Embryonic facial prominence (tissue), 1 donor: ENCODE measurements at regions not wholly inside any gene's neighbourhood (a gene's known extent, or its start where the extent isn't known, plus 50 kb on each side); places are given as distances from the start of the nearest gene placed in this dataset.

Experiments
- DNase-seq: peaks from one replicate; pipeline ENCODE4 v3.0.0-alpha.2; 2016; ENCODE audit errors: extremely low spot score

- DNase-seq, result no peak
Measured at GRCh38 chr18:55092166-55092565, 132.9 kb upstream of the CCDC68 start.

- no peak for DNase-seq
Measured at GRCh38 chr18:55090564-55091188, 131.4 kb upstream of the CCDC68 start.

- DNase-seq, result no peak
Measured at GRCh38 chr18:55089610-55090009, 130.3 kb upstream of the CCDC68 start.

GRCh38 chr18:55088561-55088960 is 129.3 kb upstream of the CCDC68 start:
- DNase-seq, result no peak

DNA sequence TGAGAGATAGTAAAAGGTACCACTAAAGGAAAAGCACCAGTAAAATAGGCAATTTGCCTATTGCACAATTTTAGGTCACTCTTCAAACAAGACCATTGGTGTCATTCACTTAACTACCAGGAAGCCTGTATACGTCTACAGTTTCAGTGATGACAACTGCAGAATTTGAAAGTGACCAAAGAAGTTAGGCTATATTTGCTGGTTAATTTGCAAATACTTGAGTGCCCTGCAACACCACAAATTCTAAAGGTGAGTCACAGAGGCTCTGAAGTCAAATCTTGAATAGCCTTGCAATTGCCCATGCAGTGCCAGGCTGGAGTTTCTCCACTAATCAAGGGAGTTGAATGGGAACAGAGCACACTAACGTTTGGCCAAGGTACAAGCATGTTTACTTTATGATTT is 128.7 kb upstream of the CCDC68 start:
- DNase-seq, result no peak

GRCh38 chr18:55086906-55087305 is 127.6 kb upstream of the CCDC68 start:
- no peak for DNase-seq

- no peak for DNase-seq
Measured at GRCh38 chr18:55085557-55086285, 126.5 kb upstream of the CCDC68 start.

DNA sequence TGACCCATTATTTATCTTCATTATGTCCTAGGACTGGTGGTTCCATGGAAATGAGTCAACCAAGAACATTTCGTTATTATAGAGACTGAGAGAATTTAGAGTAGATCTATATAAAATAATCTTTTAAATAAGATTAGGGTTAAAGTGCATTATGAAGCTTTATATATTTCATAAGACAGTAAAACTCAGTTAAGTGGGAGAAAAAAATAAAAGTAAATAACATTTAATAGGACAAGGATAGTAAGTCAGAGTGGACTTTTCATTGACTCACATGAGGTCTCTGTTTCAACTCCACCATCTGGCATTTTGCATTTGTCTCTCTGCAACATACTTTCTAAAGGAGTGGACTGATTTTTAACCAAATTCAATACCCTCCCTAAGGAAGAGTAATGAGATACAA is 125.3 kb upstream of the CCDC68 start:
- no peak for DNase-seq

DNA sequence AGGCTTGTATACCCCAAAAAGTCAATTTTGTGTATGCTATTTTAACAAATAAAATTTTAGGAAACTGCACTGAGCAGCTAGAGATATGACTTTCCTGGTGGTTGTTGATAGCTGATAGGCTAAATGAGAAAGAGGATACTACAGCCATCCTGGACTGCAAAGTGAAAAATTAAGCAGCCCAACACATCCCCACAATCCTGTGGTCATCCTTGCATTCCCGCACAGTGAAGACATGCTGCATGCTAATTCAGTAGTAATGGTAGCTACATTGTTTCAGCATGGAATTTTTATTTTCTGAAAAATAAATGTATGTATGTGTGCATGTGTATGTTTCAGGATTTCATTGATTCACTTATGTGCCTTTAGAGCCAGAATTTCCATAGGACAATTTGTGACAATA is 124.2 kb upstream of the CCDC68 start:
- no peak for DNase-seq

DNA sequence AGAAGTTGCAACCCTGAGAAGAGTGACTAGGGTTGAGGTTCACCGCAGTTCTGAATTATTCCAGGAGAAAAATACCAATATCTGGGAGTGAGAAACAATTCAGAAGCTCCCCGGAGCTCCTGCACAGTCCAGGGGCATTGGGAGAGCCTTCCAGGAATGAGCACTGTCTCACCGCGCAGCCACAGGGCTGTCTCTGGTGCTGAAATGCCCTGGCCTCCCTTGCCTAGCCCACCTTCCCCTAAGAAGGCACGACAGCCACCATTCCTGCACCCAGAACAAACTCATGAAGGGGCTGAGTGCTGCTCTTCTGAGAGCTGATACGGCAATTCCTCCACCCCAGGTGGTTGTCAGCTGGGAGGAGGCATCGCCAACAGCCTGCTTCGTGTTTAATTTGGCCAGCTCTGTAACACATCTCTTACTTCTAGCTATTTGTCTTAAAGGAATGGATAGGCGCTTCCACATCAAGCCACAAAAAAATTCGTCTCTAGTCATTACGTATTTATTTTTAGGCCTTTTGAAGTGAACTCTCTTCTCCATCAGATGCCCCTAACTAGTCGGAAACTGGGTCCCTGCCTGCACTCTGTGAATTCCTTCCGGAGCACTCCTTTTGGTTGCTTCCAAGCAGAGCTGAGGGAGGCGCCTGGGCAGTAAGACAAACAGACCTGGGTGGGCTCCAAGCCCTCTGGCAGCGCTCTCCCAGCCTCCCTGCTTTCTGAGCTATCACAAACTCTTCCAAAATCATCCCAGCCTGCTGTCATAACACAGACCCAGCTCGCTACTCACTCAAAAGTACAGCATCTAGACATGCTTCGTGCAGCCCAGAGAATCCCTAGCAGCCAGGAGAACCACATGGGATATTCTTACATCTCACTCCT is 120.5 kb upstream of the CCDC68 start:
- DNase-seq, result no peak

GRCh38 chr18:55079067-55079466 is 119.8 kb upstream of the CCDC68 start:
- DNase-seq, result no peak

- no peak for DNase-seq
Measured at GRCh38 chr18:55078303-55078932, 119.2 kb upstream of the CCDC68 start.

- no peak for DNase-seq
Measured at GRCh38 chr18:55076643-55077218, 117.5 kb upstream of the CCDC68 start.

DNA sequence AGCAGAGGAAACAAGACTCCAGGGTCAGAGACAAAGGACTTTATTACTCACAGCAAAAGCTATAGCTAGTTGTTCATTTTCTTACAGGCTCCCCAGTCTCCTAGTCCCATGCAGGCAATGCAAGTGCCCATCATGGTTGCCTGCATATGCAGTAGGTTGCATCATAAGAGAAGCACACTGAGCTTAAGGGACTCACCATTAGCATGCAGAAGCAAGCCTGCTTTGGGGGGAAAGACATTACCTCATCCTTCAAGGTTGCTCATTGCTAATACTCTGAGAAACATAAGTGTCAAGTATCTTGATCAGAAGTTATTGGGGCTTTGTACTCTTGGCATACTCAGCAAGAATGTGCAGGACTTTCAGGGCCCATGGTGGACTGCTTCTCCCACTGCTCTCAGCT is 114.6 kb upstream of the CCDC68 start:
- DNase-seq, result no peak

GRCh38 chr18:55073116-55073515 is 113.9 kb upstream of the CCDC68 start:
- DNase-seq, result no peak

GRCh38 chr18:55072698-55073097 is 113.4 kb upstream of the CCDC68 start:
- no peak for DNase-seq

DNA sequence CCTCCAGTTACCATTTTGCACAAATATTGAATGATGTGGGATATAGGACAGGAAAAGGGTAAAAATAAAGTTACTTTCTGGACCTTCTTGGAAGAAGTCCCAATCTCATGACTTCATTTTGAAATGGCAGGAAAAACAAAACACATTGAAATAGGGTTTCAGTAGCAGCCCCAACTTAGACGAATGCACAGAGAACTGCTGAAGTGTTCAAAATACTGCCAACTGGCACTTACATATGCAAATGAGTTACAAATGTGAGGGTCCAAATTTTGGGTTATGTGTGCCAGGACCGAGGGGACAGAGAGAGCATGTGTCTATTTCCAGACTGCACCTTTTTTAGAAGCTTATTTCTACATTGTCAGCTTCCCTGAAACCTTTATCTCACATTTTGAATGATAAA is 112.9 kb upstream of the CCDC68 start:
- DNase-seq, result no peak

DNA sequence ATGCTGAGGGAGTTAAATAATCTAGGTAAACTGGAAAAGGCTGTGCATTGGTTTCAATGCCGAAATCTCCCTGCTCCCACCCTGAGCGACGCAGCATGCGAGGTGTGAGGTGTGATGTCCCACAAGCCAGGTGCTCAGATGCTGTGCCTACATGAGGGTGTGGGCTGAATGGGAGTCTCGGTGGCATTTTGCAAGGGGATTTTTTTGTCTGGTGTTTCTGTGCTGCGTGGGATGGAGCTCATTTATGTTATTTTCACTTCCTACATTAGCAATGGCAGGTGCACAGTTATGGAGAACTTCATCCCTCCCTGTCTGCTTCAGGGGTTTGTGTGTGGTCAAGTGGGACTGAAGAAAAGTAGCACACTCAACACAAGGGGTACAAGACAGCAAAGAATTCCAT is 110.2 kb upstream of the CCDC68 start:
- DNase-seq, result no peak

GRCh38 chr18:55064760-55065159 is 105.5 kb upstream of the CCDC68 start:
- DNase-seq, result no peak

DNA sequence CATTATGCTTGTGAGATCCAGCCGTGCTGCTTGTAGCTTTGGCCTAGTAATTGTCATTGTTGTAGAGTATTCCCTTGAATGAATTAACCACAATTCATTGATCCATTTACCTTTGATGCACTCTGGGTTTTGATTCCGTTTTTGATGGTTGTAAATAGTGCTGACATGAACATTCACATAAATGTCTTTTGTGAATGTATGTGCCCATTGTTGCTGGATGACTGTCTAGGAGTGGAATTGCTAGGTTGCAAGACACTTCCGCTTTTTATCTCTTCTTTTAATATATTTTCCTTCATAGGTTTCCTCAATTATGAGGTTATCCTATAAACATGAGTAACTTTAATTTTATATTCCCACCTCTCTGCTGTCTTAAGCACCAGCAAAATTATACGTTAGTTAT is 104.8 kb upstream of the CCDC68 start:
- DNase-seq, result no peak

DNA sequence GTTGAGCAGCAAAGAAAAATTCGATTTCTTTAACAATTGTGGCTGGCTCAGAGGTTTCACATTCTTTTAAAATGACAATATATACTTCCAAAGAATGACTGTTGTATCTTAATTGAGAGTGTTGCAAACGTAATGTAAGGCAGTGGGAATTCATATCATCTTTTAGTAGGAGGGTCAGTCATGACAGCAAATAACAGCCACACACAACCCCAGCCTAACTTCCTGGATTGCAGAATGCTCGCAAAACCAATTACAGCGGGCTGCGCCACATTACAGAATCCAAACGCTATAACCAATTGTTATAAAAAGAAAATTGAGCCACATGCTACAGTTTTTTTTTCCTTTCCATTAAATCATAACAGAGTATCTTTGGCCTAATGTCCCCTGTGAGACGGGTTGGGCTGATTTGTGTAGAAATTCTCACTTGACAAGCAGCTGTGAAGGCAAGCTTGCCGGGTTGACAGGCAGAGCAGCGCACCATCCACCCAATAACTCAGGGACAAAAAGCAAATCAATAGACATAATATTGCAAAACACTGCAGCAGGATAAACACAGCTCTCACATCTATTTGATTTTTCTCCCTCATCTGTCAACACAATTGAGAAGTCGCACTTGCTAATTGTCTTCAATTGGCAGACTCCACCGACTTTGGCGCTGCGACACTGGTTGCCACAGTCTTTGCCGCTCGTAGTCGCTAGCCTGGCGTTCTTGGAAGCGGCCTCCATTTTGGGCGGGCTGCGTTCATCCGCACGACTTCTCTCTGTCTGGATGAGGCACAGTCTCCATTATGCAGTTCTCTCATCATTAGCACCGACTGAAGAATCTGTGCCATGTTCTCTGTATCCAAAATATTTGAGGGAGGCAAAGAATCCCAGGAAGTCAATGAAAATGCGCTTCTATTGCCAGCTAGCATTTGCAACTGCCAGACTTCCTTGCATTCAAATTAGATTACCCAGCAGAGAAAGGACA is 95.0 kb upstream of the CCDC68 start:
- no peak for DNase-seq
